SH-SY5Y (cell line): ENCODE measurements at regions not wholly inside any gene's neighbourhood (a gene's known extent, or its start where the extent isn't known, plus 50 kb on each side); places are given as distances from the start of the nearest gene placed in this dataset.

ENCODE experiments used
- GATA2 ChIP-seq: IDR thresholded peaks from 2 replicates; pipeline ENCODE4 v1.6.1; 2011; ENCODE audit warnings: mild to moderate bottlenecking, low read depth, low read length
- GATA3 ChIP-seq: IDR thresholded peaks from 2 replicates; pipeline ENCODE4 v1.6.1; 2011; ENCODE audit warnings: low read depth, mild to moderate bottlenecking, low read length, moderate library complexity

DNA sequence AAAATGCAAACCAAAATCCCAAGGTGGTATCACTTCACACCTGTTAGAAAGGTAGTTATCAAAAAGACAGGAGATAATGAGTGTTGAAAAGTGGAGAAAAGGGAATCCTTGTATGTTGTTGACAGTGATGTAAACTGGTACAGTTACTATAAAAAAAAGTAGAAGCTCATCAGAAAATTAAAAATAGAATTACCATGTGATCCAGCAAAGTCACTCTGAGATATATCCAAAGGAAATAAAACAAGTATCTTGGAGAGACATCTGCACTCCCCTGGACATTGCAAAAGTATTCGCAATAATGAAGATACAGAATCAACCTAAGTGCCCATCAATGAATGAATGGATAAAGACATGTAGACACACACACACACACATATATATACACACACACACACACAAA is 208.3 kb upstream of the PIEZO2 start:
- TF ChIP-seq GATA3 (no peak), GATA2 (no peak)
